H7 (cell line): ENCODE measurements at regions not wholly inside any gene's neighbourhood (a gene's known extent, or its start where the extent isn't known, plus 50 kb on each side); places are given as distances from the start of the nearest gene placed in this dataset.

Source experiments
- DNase-seq: peaks from one replicate; pipeline ENCODE4 v3.0.0; 2012
- H3K27me3 ChIP-seq: 2 replicates; pipeline ENCODE4 v1.6.0; 2011; ENCODE audit warnings: mild to moderate bottlenecking, low read length; ENCODE audit not compliant: control insufficient read depth, insufficient read depth
- H3K36me3 ChIP-seq: replicated peaks from 2 replicates; pipeline ENCODE4 v1.5.1; 2011; ENCODE audit warnings: low read length; ENCODE audit not compliant: control insufficient read depth, insufficient read depth
- H3K4me3 ChIP-seq: 2 replicates; pipeline ENCODE4 v1.5.1; 2011; ENCODE audit warnings: low read depth, mild to moderate bottlenecking, control low read depth, low read length, moderate library complexity; ENCODE audit not compliant: insufficient read depth

GRCh38 chr7:85424298-85424697 lies 237.4 kb upstream of the SEMA3D start:
- H3K27me3 ChIP-seq: no peaks in the 10 kb centered on the region
- H3K4me3 ChIP-seq: no peak overlapping the region
- no peak for DNase-seq
- no peaks in the 10 kb centered on the region for H3K36me3 ChIP-seq

- H3K4me3 ChIP-seq: no peak overlapping the region
- no peak for DNase-seq
- H3K27me3 ChIP-seq: no peaks in the 10 kb centered on the region
- H3K36me3 ChIP-seq: no peaks in the 10 kb centered on the region
Observed at GRCh38 chr7:85423209-85423895, 236.5 kb upstream of the SEMA3D start.

GRCh38 chr7:85415743-85416142 lies 228.9 kb upstream of the SEMA3D start:
- no peak for DNase-seq
- Histone ChIP-seq H3K36me3 (no peaks in the 10 kb centered on the region), H3K27me3 (no peaks in the 10 kb centered on the region), H3K4me3 (no peak overlapping the region)

GRCh38 chr7:85413718-85414117 lies 226.9 kb upstream of the SEMA3D start:
- no peak for DNase-seq
- no peaks in the 10 kb centered on the region for H3K27me3 ChIP-seq

GRCh38 chr7:85412912-85413311 lies 226.1 kb upstream of the SEMA3D start:
- Histone ChIP-seq H3K27me3 (no peaks in the 10 kb centered on the region), H3K4me3 (no peak overlapping the region), H3K36me3 (no peaks in the 10 kb centered on the region)
- DNase-seq: no peak

More at GRCh38 chr7:85413718-85414117, 226.9 kb upstream of the SEMA3D start:
- Histone ChIP-seq H3K4me3 (no peak overlapping the region), H3K36me3 (no peaks in the 10 kb centered on the region)

GRCh38 chr7:85407391-85407790 lies 220.5 kb upstream of the SEMA3D start:
- Histone ChIP-seq H3K4me3 (no peak overlapping the region), H3K27me3 (no peaks in the 10 kb centered on the region; the same call in 1 of the 2 replicates), H3K36me3 (no peaks in the 10 kb centered on the region)
- DNase-seq: no peak

- H3K4me3 ChIP-seq: no peak overlapping the region
Observed at GRCh38 chr7:85405016-85405902, 218.4 kb upstream of the SEMA3D start.

GRCh38 chr7:85396676-85397075 lies 209.8 kb upstream of the SEMA3D start:
- DNase-seq: peak; percentile 1
- no peaks in the 10 kb centered on the region for H3K27me3 ChIP-seq
- no peaks in the 10 kb centered on the region for H3K36me3 ChIP-seq

More at GRCh38 chr7:85405016-85405902, 218.4 kb upstream of the SEMA3D start:
- no peaks in the 10 kb centered on the region; the same call in 1 of the 2 replicates for H3K27me3 ChIP-seq
- no peak for DNase-seq
- no peaks in the 10 kb centered on the region for H3K36me3 ChIP-seq

GRCh38 chr7:85392789-85393188 lies 205.9 kb upstream of the SEMA3D start:
- Histone ChIP-seq H3K4me3 (no peak overlapping the region), H3K27me3 (no peaks in the 10 kb centered on the region), H3K36me3 (no peaks in the 10 kb centered on the region)
- DNase-seq: no peak

More at GRCh38 chr7:85396676-85397075, 209.8 kb upstream of the SEMA3D start:
- H3K4me3 ChIP-seq: no peak overlapping the region

- Histone ChIP-seq H3K4me3 (no peak overlapping the region), H3K27me3 (no peaks in the 10 kb centered on the region), H3K36me3 (no peaks in the 10 kb centered on the region)
- DNase-seq: no peak
Observed at GRCh38 chr7:85392326-85392725, 205.5 kb upstream of the SEMA3D start.

GRCh38 chr7:85386460-85386859 lies 199.6 kb upstream of the SEMA3D start:
- H3K4me3 ChIP-seq: no peak overlapping the region
- no peaks in the 10 kb centered on the region for H3K27me3 ChIP-seq
- no peaks in the 10 kb centered on the region for H3K36me3 ChIP-seq
- DNase-seq: no peak

- H3K36me3 ChIP-seq: no peaks in the 10 kb centered on the region
- H3K27me3 ChIP-seq: no peaks in the 10 kb centered on the region
- DNase-seq: no peak
- no peak overlapping the region for H3K4me3 ChIP-seq
Observed at GRCh38 chr7:85384392-85384791, 197.5 kb upstream of the SEMA3D start.

GRCh38 chr7:85381212-85381611 lies 194.4 kb upstream of the SEMA3D start:
- Histone ChIP-seq H3K36me3 (no peaks in the 10 kb centered on the region), H3K27me3 (no peaks in the 10 kb centered on the region), H3K4me3 (no peak overlapping the region)
- no peak for DNase-seq

- Histone ChIP-seq H3K27me3 (no peaks in the 10 kb centered on the region), H3K36me3 (no peaks in the 10 kb centered on the region), H3K4me3 (no peak overlapping the region)
- DNase-seq: no peak
Observed at GRCh38 chr7:85376589-85376988, 189.7 kb upstream of the SEMA3D start.

- Histone ChIP-seq H3K4me3 (no peak overlapping the region), H3K36me3 (no peaks in the 10 kb centered on the region), H3K27me3 (no peaks in the 10 kb centered on the region)
- DNase-seq: no peak
Observed at GRCh38 chr7:85356916-85357315, 170.1 kb upstream of the SEMA3D start.
